ENCODE measurements at regions not wholly inside any gene's neighbourhood (a gene's known extent, or its start where the extent isn't known, plus 50 kb on each side); places are given as distances from the start of the nearest gene placed in this dataset.

DNA sequence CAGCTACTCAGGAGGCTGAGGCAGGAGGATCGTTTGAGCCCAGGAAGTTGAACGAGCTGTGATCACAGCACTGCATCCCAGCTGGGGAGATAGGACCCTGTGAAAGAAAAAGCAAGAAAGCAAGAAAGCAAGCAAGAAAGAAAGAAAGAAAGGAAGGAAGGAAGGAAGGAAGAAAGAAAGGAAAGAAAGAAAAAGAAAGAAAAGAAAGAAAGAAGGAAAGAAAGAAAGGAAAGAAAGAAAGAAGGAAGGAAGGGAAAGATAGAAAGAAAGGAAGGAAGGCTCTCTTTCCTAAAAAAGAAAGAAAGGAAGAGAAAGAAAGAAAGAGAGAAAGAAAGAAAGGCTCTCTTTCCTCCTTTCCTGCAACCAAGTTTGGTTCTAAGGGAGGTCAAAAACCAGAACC lies 380.3 kb downstream of the PCNX1 start:
- TF ChIP-seq CTCF (conservative IDR thresholded peaks at IDR 0.05) (no peak), EZH2 (IDR thresholded peaks at IDR 0.05; ENCODE audit: low read depth) (no peak)

All from PC-9 (cell line).